Fibroblast of pulmonary artery (primary cell): ENCODE measurements at regions not wholly inside any gene's neighbourhood (a gene's known extent, or its start where the extent isn't known, plus 50 kb on each side); places are given as distances from the start of the nearest gene placed in this dataset.

Experiments used
- DNase-seq: peaks from one replicate; pipeline ENCODE4 v3.0.0-alpha.2; 2010; ENCODE audit warnings: low read depth
- H3K4me3 ChIP-seq: replicated peaks from 2 replicates; pipeline ENCODE4 v1.5.1; 2011; ENCODE audit warnings: low read depth, mild to moderate bottlenecking, control low read depth, low read length, moderate library complexity
- CTCF ChIP-seq: IDR thresholded peaks from 2 replicates; pipeline ENCODE4 v1.5.1; 2011; ENCODE audit warnings: mild to moderate bottlenecking, control low read depth, low read length, inconsistent platforms; ENCODE audit errors: missing control alignments

- TF ChIP-seq CTCF = no peak
- H3K4me3 ChIP-seq = no peak overlapping the region
- DNase-seq = no peak
These were observed 509.0 kb downstream of the OLFM4 start for GRCh38 chr13:53537586-53537985.

- no peak overlapping the region for H3K4me3 ChIP-seq
- no peak for DNase-seq
- no peak for TF ChIP-seq CTCF
These were observed 516.8 kb downstream of the OLFM4 start for GRCh38 chr13:53545340-53545941.

GRCh38 chr13:53560556-53560955 lies 531.9 kb downstream of the OLFM4 start:
- no peak for DNase-seq
- no peak overlapping the region for H3K4me3 ChIP-seq
- no peak for TF ChIP-seq CTCF

- TF ChIP-seq CTCF = no peak
- no peak for DNase-seq
- no peak overlapping the region for H3K4me3 ChIP-seq
These were observed 533.8 kb downstream of the OLFM4 start for GRCh38 chr13:53562419-53562818.

GRCh38 chr13:53568491-53568890 lies 539.9 kb downstream of the OLFM4 start:
- TF ChIP-seq CTCF = no peak

GRCh38 chr13:53569453-53569852 lies 540.8 kb downstream of the OLFM4 start:
- TF ChIP-seq CTCF = no peak
- DNase-seq = no peak
- H3K4me3 ChIP-seq = no peak overlapping the region

More at GRCh38 chr13:53568491-53568890, 539.9 kb downstream of the OLFM4 start:
- H3K4me3 ChIP-seq = no peak overlapping the region
- no peak for DNase-seq

- no peak overlapping the region for H3K4me3 ChIP-seq
- DNase-seq = no peak
- no peak for TF ChIP-seq CTCF
These were observed 572.5 kb downstream of the OLFM4 start for GRCh38 chr13:53601113-53601512.
